ENCODE measurements at regions not wholly inside any gene's neighbourhood (a gene's known extent, or its start where the extent isn't known, plus 50 kb on each side); places are given as distances from the start of the nearest gene placed in this dataset.

DNA sequence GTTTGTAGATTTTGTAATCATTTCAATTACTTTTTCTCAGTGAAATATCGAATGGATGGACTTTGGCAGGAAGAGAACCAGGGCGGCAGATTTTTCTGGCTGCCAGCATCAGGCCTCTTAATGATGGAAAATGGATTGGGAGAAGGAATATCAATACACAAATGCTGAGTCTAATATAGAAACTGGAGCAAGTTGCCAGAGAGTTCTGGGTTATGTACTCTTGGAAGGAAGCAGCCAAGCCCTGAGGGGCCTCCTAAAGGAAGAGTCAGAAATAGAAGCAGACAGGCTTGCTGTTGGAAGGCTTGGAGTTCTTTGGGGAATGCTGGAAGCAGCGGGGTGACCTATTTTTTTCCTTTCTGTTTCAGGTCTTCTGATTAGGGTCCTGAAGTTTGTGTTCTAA, 428.6 kb downstream of the DMAC1 start:
- no TSS peak for BruUV-seq (replicated peaks)
- Histone ChIP-seq H3K36me3 (ENCODE audit: insufficient read depth, low read length) (no peaks in the 10 kb centered on the region), H3K4me1 (ENCODE audit: insufficient read depth, low read length, poor library complexity, severe bottlenecking) (no peaks in the 10 kb centered on the region), H3K79me2 (ENCODE audit: insufficient read depth, low read depth, low read length) (no peaks in the 10 kb centered on the region), H3K4me2 (ENCODE audit: low read length) (no peak overlapping the region), H2AFZ (ENCODE audit: low read length) (no peak overlapping the region), H3K9me3 (ENCODE audit: low read length) (no peaks in the 10 kb centered on the region), H3K9me2 (ENCODE audit: insufficient read depth, low read length) (no peaks in the 10 kb centered on the region), H3K4me3 (ENCODE audit: low read depth, low read length, poor library complexity, severe bottlenecking) (no peak overlapping the region), H3K27ac (ENCODE audit: low read depth, low read length, poor library complexity, severe bottlenecking) (no peak overlapping the region), H4K20me1 (ENCODE audit: insufficient read depth, low read length) (no peaks in the 10 kb centered on the region)
- DNase-seq (ENCODE audit: low spot score), result no peak
- TF ChIP-seq, protein P1, sequence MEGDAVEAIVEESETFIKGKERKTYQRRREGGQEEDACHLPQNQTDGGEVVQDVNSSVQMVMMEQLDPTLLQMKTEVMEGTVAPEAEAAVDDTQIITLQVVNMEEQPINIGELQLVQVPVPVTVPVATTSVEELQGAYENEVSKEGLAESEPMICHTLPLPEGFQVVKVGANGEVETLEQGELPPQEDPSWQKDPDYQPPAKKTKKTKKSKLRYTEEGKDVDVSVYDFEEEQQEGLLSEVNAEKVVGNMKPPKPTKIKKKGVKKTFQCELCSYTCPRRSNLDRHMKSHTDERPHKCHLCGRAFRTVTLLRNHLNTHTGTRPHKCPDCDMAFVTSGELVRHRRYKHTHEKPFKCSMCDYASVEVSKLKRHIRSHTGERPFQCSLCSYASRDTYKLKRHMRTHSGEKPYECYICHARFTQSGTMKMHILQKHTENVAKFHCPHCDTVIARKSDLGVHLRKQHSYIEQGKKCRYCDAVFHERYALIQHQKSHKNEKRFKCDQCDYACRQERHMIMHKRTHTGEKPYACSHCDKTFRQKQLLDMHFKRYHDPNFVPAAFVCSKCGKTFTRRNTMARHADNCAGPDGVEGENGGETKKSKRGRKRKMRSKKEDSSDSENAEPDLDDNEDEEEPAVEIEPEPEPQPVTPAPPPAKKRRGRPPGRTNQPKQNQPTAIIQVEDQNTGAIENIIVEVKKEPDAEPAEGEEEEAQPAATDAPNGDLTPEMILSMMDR (conservative IDR thresholded peaks at IDR 0.05; ENCODE audit: low read length), result no peak
- no peak for TF ChIP-seq EZH2phosphoT487 (IDR thresholded peaks at IDR 0.05; ENCODE audit: borderline replicate concordance, low read depth, low read length)
- CTCF ChIA-PET (ENCODE audit: unreplicated experiment), result no interaction called here
- intact Hi-C loops (cut with micrococcal nuclease; ENCODE audit: unreplicated experiment), result no loop called here
- POLR2A ChIA-PET, result interaction anchor here (0.6 kb wide), 1 partner anchor 50 kb away, joined by 3 read pairs; no protein-coding TSS in a partner anchor

DNA sequence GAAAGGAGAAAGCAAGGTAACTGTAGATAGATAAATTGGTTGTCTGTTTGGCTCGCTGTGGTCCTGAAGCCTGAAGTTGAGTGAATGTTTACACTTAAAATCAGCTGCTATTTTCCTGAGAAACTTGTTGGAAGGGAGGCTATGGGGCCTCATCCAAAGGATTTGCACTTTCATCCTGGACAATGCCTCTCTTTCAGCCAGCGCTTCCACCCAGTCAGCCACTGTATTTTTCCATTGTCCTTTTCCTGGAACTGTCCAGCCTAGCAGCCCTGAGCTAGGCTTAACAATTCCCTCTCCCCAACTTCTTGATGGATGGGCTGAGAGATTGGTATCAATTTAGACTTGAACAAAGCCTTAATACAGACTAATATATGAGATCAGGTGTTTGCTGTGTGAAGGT, 429.2 kb downstream of the DMAC1 start:
- no peaks in the 10 kb centered on the region for H3K4me1 ChIP-seq (ENCODE audit: insufficient read depth, low read length, poor library complexity, severe bottlenecking)
- H3K4me3 ChIP-seq (ENCODE audit: low read depth, low read length, poor library complexity, severe bottlenecking), result no peak overlapping the region
- intact Hi-C loops (cut with micrococcal nuclease; ENCODE audit: unreplicated experiment), result no loop called here
- H3K79me2 ChIP-seq (ENCODE audit: insufficient read depth, low read depth, low read length), result no peaks in the 10 kb centered on the region
- TF ChIP-seq, protein P1 (conservative IDR thresholded peaks at IDR 0.05; ENCODE audit: low read length), result no peak
- no peak for TF ChIP-seq EZH2phosphoT487 (IDR thresholded peaks at IDR 0.05; ENCODE audit: borderline replicate concordance, low read depth, low read length)
- no TSS peak for BruUV-seq (replicated peaks)
- DNase-seq (ENCODE audit: low spot score), result no peak
- no peak overlapping the region for H3K4me2 ChIP-seq (ENCODE audit: low read length)
- no peak overlapping the region for H3K27ac ChIP-seq (ENCODE audit: low read depth, low read length, poor library complexity, severe bottlenecking)
- H3K9me2 ChIP-seq (ENCODE audit: insufficient read depth, low read length), result no peaks in the 10 kb centered on the region
- no peak overlapping the region for H2AFZ ChIP-seq (ENCODE audit: low read length)
- no peaks in the 10 kb centered on the region for H3K36me3 ChIP-seq (ENCODE audit: insufficient read depth, low read length)
- ChIA-PET CTCF (ENCODE audit: unreplicated experiment) (no interaction called here), POLR2A (interaction anchor here (0.7 kb wide), 1 partner anchor 1777 kb away, joined by 4 read pairs; no protein-coding TSS in a partner anchor)
- H3K9me3 ChIP-seq (ENCODE audit: low read length), result no peaks in the 10 kb centered on the region
- H4K20me1 ChIP-seq (ENCODE audit: insufficient read depth, low read length), result no peaks in the 10 kb centered on the region

DNA sequence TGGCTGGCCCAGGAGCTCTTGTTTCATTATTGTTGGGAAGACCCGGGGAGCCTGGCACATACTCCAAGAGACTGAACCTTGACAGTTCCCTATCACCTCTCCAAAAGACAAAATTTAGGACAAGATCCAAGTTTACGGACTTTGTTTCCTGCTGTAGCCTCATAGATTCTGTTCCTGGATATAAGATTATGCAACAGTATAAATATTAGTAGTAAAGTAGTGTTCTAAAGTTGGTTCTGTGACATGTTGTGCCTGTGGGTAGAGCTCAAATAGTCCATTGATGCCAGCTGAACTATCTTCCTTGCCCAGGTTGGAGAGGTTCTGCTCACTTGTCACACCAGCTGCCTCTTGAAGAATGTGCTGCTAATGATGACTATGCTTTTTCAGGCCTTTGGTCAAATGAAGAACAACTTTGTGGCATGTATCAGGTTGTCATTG, 430.2 kb downstream of the DMAC1 start:
- Histone ChIP-seq H3K79me2 (ENCODE audit: insufficient read depth, low read depth, low read length) (no peaks in the 10 kb centered on the region), H3K9me2 (ENCODE audit: insufficient read depth, low read length) (no peaks in the 10 kb centered on the region), H3K9me3 (ENCODE audit: low read length) (no peaks in the 10 kb centered on the region), H3K4me3 (ENCODE audit: low read depth, low read length, poor library complexity, severe bottlenecking) (no peak overlapping the region), H3K4me1 (ENCODE audit: insufficient read depth, low read length, poor library complexity, severe bottlenecking) (no peaks in the 10 kb centered on the region), H3K36me3 (ENCODE audit: insufficient read depth, low read length) (no peaks in the 10 kb centered on the region), H3K27ac (ENCODE audit: low read depth, low read length, poor library complexity, severe bottlenecking) (no peak overlapping the region), H2AFZ (ENCODE audit: low read length) (no peak overlapping the region), H3K4me2 (ENCODE audit: low read length) (no peak overlapping the region), H4K20me1 (ENCODE audit: insufficient read depth, low read length) (no peaks in the 10 kb centered on the region)
- no peak for DNase-seq (ENCODE audit: low spot score)
- intact Hi-C loops (cut with micrococcal nuclease; ENCODE audit: unreplicated experiment), result no loop called here
- BruUV-seq (replicated peaks), result no TSS peak
- ChIA-PET POLR2A (no interaction called here), CTCF (ENCODE audit: unreplicated experiment) (no interaction called here)
- no peak for TF ChIP-seq EZH2phosphoT487 (IDR thresholded peaks at IDR 0.05; ENCODE audit: borderline replicate concordance, low read depth, low read length)
- TF ChIP-seq, protein P1 (conservative IDR thresholded peaks at IDR 0.05; ENCODE audit: low read length), result no peak
